BE2C (cell line): ENCODE measurements at regions not wholly inside any gene's neighbourhood (a gene's known extent, or its start where the extent isn't known, plus 50 kb on each side); places are given as distances from the start of the nearest gene placed in this dataset.

Experiments used
- DNase-seq: peaks from one replicate; pipeline ENCODE4 v3.0.0-alpha.2; 2020
- H3K27me3 ChIP-seq: fragments of 250-450 bp; sonication (Bioruptor Pico); 2 replicates; pipeline ENCODE4 v1.5.1; 2020; ENCODE audit warnings: mild to moderate bottlenecking
- H3K36me3 ChIP-seq: fragments of 250-450 bp; sonication (Bioruptor Pico); 2 replicates; pipeline ENCODE4 v1.5.1; 2020; ENCODE audit warnings: mild to moderate bottlenecking
- H3K4me1 ChIP-seq: fragments of 250-450 bp; sonication (Bioruptor Pico); 2 replicates; pipeline ENCODE4 v1.5.1; 2020
- H3K4me3 ChIP-seq: 2 replicates; pipeline ENCODE4 v1.5.1; 2011; ENCODE audit warnings: low read depth, low read length
- H3K9me3 ChIP-seq: fragments of 250-450 bp; sonication (Bioruptor Pico); 2 replicates; pipeline ENCODE4 v1.5.1; 2020
- CTCF ChIP-seq: IDR thresholded peaks from 2 replicates; pipeline ENCODE4 v1.5.1; 2012; ENCODE audit warnings: mild to moderate bottlenecking, low read depth, low read length

DNA sequence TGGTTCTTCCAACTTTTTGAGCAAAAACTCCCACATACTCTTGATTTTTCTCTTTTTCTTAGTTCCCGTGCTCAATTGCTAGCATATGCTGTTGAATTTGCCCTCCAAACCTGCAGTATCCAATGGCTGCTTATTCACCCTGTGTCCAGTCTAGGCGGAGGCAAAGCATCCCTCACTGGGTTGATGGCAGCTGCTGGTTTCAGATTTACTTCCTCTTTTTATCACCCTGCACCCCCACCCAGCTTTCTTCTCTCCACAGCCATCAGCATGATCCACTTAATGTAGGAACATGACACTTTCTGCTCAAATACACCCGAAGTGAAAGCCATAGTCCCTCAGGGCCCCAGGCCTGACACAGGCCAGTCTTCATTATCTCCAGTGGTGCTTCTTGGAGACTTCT lies 87.6 kb upstream of the ADARB2 start:
- Histone ChIP-seq H3K27me3 (no peaks in the 10 kb centered on the region), H3K4me3 (no peak overlapping the region), H3K4me1 (no peaks in the 10 kb centered on the region), H3K36me3 (no peaks in the 10 kb centered on the region), H3K9me3 (no peaks in the 10 kb centered on the region)
- TF ChIP-seq CTCF, result no peak
- no peak for DNase-seq

DNA sequence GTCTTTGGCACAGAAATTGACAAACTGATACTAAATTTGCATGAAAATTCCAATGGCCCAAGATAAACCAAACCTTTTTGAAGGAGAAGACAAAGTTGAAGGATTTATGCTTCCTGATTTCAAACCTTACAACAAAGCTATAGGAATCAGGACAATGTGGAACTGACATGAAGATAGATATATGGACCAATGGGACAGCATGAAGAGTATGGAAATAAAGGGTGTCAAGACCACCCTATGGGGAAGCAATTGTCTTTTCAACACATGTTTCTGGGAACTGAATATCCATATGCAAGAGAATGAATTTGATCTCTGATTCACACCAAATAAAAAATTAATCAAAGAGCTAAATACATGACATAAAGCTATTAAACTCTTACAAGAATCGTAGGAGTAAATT lies 77.2 kb upstream of the ADARB2 start:
- no peaks in the 10 kb centered on the region for H3K9me3 ChIP-seq
- H3K4me1 ChIP-seq, result no peaks in the 10 kb centered on the region
- no peak for DNase-seq
- no peaks in the 10 kb centered on the region for H3K27me3 ChIP-seq
- no peak overlapping the region for H3K4me3 ChIP-seq
- H3K36me3 ChIP-seq, result no peaks in the 10 kb centered on the region
- TF ChIP-seq CTCF, result no peak

GRCh38 chr10:1809139-1809741 lies 71.9 kb upstream of the ADARB2 start:
- no peaks in the 10 kb centered on the region for H3K27me3 ChIP-seq
- H3K4me3 ChIP-seq, result no peak overlapping the region
- H3K9me3 ChIP-seq, result no peaks in the 10 kb centered on the region
- DNase-seq, result no peak
- no peaks in the 10 kb centered on the region for H3K36me3 ChIP-seq
- TF ChIP-seq CTCF, result no peak
- H3K4me1 ChIP-seq, result no peaks in the 10 kb centered on the region

DNA sequence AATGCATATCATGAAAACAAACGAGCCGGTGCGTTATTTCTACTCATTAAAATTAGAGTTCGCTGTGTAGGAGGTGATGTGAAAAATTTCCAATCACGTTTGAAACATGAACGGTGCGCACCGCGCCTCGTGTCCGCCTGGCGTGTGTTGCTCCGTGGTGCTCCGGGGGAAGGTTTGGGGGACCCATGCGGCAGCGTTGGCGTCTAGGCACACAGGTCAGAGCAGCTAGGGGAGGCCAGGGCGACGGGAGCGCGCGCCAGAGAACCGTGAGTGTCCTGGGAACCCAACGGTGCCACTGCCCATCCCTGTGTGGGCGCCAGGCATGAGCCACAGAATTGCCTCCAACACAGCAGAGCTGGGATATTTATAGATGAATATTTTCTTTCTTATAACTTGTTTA lies 70.6 kb upstream of the ADARB2 start:
- TF ChIP-seq CTCF, result no peak
- DNase-seq, result no peak
- Histone ChIP-seq H3K9me3 (no peaks in the 10 kb centered on the region), H3K27me3 (no peaks in the 10 kb centered on the region), H3K4me1 (no peaks in the 10 kb centered on the region), H3K36me3 (no peaks in the 10 kb centered on the region), H3K4me3 (no peak overlapping the region)

DNA sequence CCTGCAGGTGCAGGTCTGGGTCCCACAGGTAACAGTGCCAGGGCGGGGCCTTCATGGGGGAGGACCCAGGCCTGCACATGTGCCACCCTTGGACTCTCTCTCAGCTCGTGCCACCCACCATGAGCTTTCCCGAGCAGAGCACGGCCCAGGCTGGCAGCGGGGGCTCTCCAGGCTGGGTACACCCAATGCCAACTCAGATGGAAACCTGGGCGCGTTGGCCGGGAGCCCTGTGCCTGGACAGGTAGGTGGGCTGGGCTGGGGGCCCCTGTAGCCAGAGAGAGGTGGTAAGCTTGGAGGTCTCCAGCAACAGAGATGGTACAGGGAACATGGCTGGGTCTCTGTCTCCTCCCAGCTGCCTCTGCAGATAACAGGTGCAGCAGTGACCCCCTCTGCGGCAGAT lies 69.9 kb upstream of the ADARB2 start:
- no peak overlapping the region for H3K4me3 ChIP-seq
- H3K9me3 ChIP-seq, result no peaks in the 10 kb centered on the region
- no peak for TF ChIP-seq CTCF
- H3K4me1 ChIP-seq, result no peaks in the 10 kb centered on the region
- no peaks in the 10 kb centered on the region for H3K36me3 ChIP-seq
- H3K27me3 ChIP-seq, result no peaks in the 10 kb centered on the region
- DNase-seq, result no peak

DNA sequence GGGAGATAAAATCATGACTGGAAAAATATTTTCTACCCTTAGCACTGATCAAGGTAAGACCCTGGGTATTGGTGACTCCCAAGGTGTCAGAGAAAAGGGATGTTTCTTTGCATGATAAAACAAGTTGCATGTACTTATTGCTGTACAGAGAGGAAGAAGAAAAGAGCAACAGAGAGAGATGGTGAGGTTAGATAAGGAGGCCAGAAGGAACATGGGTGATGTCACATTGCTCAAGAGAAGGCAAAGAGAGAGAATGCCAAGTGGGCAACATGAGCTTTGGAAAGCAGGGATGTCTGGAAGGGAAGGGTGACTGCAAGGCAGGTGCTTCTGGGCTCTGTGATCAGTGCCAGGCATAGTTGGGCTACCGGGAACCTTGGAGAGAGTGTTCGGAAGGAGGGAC lies 65.1 kb upstream of the ADARB2 start:
- H3K4me1 ChIP-seq, result no peaks in the 10 kb centered on the region
- no peaks in the 10 kb centered on the region for H3K9me3 ChIP-seq
- H3K36me3 ChIP-seq, result no peaks in the 10 kb centered on the region
- H3K27me3 ChIP-seq, result no peaks in the 10 kb centered on the region
- H3K4me3 ChIP-seq, result no peak overlapping the region
- TF ChIP-seq CTCF, result no peak
- no peak for DNase-seq
